NCI-H524 (cell line): ENCODE measurements at regions not wholly inside any gene's neighbourhood (a gene's known extent, or its start where the extent isn't known, plus 50 kb on each side); places are given as distances from the start of the nearest gene placed in this dataset.
A peak's percentile ranks its signal among the peaks of the same experiment; 100 is the strongest.

ENCODE experiments used
- DNase-seq, 2 experiments: peaks; one replicate each; lab custom pipeline; 2025; lab: John Stamatoyannopoulos, UW

DNA sequence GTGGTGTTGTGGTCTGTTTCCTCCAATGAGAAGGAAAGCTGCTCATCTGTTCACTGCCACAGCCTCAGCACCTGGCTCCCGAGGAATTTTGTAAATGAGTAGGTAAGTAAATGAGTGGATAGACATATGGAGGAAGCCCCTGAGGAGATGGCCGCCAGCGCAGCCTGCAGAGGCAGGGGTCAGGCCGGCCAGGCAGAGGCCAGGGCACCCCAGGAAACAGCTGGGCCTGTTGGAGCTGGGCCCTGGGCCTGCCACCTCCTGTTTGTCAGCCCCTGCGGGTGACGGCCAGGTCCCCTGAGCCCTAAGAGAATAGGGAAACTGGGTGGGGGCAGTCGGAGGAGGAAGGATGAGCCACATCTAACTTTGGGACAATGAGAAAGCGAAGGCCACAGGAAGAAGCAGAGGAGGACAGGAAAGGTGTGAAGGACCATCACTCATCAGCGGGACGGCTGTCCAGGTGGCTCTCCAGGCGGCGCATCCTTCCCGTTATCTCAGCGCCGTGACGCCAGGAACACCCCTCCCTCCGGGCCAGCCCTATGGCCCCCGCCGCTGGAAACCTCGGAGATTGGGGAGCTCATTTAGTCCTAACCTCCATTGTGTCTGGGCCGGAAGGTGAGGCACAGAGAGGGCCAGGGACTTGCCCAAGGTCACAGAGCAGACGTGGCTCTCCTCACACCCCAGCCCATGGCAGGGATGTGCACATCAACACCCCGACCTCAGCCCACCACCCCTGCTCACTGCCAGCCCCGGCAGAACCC is 142.3 kb upstream of the UNC5B start:
- DNase-seq = no peak

DNA sequence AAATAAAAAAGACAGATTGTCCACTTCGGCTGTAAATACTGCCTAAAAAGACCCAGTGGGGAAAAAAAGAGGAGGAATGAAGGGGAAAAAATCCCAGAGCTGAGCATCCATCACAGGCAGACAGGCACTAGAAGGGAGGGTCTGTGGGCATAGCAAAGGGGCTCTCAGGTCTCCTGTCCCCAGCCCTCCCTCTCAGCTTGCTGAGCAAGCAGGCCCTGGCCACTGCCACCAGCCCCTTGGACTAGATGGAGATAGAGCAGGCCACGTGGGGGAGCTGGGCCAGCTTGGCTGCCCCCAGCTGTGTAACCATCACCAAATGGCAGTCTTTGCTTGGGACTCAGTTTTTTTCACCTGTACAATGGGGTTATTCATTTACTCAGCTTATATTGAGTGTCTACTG is 141.6 kb upstream of the UNC5B start:
- DNase-seq = no peak

DNA sequence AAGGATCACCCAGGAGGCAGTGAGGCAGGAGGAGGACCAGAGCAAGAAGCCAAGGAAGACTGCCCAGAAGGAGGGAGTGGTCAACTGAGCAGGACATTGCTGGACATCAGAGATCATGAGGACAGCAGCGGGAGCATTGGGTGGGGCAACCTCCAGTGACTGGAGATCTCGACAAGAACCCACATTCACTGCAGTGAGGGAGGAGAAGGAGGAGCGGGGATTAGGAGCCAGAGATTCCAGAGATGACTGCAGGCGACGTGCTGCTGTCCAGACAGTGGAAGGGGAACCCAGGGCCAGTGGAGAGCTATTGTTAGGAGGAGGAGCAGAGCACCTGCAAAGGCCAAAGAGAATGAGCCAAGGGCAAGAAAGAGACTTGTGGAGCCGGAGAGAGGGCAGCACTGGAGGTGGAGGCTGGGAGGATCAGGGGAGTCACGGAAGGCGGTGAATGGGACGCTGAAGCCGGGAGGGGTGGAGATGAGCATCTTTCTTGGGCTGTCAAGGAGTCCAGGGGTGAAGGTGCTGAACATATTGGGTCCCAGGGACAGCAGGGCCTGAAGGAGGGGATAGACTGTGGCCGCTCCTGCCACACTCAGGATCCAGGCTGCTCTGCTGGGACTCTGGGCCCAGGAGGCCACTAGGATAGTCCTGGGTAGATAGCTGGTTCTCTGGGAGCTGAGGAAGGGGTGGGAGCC is 140.1 kb upstream of the UNC5B start:
- DNase-seq = no peak

DNA sequence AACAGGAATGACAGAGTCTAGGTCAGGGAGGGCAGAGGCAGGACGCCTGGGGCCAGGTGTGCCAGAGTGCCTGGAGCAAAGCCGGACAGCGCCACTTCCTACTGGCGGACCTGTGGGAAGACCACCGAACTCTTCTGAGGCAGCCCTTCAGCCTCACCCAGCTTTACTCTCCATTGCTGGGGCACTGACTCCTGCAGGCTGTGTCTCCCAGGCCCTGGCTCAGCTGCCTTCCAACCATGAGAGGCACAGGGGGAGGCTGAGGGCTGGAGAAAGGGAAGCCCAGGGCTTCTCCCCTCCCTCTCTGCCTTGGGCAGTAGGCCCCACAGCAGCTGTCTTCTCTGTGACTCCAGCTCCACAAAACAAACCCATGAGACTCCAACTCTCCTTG is 139.6 kb upstream of the UNC5B start:
- DNase-seq = no peak

DNA sequence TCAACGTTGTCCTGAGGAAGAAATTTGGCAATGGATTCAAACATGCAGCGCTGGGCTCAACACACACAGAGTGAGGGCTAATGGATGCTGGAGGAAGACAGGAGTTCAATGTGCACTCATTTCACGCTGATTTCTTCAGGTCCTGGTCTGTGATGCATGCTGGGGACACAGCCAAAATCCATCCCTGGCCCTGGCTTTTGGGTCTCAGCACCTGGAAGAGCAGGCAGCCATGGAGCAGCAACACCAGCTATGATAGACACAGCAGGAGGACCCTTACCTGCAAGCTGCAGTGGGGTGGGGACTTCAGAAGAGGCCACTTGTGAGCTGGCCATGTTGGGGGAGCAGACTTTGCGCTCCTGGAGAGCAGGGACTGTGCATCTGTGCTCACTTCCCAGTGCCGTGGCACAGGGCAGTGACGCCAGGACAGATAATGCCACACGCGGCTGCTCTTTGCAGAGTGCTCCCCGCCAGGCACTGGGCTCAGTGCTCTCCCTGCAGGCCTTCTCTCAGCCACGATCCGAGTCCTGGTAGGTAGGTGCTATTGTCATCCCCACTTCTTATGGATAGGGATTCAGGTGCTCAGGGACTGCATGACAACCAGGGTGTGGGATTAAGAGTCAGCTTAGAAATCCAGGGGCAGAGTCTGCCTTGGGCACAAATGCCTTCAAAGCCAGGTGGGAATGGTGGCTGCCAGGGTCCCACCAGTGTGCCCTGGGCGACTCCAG is 138.8 kb upstream of the UNC5B start:
- DNase-seq = no peak

DNA sequence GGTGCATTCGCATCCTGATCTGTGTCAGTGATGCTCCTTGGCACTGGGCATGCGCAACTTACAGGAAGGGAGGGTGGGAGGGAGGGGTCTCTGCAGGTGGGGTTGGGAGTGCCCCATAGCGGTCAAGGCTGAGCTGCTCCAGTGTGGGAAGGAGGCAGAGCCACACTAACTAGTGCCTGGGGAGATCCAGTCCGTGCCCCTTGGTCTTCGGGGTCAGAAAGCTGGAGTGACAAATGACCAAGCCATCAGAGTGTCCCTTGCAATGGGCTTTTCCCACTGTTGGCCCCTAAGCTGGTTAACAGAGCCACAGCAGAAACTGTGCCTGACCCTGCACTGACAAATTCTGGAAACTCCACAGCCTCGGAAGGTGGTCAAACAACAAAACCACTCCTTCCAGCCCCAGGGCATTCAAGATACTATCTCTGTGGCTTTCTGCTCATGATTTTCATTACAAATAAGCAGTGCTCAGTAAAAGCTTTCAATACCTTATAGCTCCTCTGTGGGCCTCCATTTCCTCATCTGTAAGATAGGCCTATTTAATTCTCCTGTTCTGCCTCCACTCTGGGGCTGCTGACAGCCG is 138.1 kb upstream of the UNC5B start:
- no peak for DNase-seq

DNA sequence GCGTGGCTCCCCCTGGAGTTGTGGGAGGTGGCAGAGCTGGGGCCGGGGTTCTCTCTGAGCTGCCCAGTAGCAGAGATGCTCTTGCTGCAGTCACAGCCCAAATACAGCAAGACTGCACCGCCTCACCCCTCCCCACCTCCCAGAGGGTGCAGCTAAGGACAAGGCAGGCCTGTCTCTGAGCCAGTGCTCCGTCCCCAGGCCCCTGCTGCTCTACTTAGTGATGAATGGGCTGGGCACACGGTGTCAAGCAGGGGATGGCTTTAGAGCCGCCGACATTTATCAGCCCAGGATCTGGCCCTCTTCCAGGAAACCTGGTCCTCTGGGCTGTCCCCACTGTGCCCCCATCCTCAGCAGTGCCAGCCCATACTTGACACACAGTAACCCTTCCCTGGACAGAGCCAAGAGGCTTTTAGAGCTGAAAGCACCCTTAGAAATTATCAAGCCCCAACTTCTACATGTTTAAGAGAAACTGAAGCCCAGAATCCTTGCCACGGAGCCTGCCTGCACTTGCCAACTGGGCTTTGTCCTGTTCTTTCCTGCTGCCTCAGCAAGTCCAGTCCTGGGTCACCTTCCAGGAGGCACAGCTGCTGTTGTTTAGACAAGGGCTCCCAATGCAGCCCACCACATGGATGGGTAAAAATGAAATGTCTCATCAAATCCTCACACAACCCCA is 137.1 kb upstream of the UNC5B start:
- DNase-seq = no peak

DNA sequence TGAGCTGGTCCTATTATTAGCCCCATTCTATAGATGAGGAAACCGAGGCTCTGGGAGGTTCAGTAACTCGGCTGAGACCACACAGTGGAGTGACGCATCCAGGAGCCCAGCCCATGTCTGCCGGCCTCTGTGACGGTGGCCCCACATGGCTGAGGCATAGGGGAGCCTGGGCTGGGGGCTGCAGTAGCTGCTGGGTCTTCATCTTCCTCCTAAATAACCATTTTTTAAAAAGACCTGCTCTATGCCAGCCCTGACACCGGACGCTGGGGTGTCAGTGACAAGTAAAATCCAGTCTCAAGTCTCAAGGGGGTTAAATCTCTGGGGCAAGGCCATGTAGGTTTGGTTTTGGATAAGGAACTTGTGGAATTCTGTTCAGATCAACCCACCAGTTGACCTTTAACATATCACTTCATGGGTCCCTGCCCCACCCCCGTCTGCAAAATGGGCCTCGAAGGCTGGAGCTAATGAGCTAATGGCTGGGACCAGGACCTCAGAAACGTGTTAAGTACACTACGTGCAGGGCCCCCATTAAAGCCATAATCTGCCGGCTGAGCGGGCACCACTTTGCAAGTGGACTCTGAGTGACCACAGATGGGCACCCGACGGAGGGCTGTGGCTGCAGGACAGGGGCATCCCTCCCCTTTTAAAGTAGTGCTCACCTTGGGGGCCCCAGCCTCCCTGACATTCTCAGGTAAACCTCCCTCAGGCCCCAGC is 136.5 kb upstream of the UNC5B start:
- no peak for DNase-seq

DNA sequence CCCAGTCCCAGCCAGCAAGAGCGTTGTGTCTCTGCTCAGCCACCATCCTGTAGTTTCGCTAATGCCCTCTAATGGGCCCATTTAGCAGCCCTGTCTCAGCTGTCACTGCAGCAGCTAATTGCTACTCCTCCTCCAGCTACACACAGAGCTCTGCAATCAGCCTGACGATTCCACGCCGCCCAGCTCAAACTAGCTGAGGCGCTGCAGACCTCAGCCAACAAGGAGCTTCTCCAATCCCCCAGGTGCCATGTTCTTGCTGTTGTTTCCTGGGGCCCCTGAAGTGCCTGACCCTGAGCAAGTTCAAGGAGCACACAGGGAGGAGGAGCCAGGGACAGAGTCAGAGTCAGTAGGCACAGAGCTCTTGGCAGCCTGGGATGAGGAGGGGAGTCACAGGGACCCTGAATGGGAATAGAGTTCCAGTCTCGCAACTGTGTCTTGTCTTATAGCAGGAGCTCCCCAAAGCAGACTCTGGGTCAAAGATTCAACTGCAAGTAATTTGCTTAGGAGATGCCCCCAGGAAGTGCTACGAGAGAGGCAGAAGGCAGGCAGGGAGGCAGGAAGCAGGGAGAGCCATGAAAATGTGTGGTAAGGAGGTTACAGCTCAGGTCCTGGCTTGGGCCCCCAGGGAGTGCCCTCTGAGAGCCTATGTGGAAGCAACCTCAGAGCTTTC is 135.8 kb upstream of the UNC5B start:
- DNase-seq = peak; percentile 6 to 26

DNA sequence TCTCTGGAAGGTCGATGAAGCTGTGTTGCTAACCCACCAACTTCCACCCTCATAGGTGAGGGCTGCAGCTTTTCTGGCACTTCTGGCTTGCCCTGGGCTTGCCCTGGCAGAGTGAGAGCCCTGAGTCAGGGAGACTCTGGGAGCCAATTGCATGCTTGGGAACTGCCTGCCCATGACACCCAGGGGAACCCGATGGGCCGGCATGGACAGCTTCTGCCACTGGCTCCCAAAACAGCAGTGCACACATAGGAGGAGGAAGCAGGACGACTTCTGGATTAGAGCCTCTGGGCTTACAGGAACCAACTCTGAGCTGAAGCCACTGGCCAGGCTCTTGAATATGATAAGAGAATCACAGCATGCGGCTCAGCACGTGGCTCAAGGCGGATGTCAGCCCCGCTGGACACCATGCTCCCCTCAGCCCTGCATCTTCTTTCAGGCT is 135.2 kb upstream of the UNC5B start:
- DNase-seq = no peak

DNA sequence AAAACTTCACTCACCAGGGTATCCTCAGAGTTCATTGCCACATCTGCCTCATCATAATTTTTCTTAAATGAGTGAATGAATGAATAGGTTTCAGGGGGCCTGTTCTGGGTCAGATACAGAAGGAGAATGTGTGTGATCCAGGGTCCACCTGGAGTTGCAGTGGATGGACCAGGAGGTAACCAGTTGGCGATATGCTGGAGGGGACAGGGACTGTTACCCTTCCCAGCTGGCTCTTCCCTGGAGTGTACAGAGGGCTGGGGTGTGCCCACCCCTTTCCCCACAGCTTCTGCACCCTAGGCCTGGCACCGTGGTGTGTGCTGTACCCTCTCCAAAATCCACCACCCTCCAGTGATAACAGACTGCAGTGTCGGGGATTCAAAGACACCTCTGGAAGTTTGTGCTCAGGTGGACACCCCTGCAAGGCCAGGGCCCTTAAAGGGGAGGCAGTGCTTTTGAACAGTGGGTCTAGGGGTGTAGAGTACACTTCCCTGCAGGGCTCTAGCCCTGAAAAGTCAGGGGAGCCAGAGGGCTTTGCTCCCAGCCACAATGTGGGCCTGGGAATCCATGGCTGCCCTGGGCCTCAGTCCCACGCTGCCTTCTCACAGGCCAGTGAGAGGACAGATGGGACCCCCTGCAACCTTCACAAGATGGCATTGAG is 134.4 kb upstream of the UNC5B start:
- DNase-seq = no peak

DNA sequence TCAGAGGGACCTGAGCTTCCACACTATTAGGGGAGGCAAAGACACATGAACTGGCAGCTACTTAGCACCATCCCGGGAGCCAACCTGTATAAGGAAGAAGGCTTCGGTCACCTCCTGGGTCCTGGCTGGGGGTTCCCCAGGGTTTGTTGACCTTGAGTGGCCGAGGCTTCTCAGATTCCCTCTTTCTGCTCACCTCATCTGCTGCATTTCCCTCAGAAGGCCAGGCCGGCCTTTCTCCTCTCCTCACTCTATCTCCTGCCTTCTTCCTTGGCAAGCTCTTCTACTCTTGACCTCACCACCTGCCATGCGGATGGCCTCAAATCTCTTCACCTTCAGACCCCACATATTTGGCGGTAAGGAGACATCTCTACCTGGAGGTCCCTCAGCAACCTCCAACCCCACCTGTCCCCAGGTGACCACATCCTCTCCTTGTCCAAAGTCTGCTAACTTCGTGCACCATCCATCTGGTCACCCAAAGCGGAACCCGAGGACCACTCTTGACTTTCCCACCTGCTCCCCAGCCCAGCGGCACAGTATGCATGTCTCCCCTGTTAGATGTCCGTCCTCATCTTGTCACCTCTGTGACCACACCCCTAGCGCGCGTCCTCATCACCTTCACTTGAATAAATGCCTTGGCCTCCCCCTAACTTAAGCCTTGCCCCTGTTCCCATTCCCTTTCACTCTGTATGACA is 133.8 kb upstream of the UNC5B start:
- DNase-seq = no peak

DNA sequence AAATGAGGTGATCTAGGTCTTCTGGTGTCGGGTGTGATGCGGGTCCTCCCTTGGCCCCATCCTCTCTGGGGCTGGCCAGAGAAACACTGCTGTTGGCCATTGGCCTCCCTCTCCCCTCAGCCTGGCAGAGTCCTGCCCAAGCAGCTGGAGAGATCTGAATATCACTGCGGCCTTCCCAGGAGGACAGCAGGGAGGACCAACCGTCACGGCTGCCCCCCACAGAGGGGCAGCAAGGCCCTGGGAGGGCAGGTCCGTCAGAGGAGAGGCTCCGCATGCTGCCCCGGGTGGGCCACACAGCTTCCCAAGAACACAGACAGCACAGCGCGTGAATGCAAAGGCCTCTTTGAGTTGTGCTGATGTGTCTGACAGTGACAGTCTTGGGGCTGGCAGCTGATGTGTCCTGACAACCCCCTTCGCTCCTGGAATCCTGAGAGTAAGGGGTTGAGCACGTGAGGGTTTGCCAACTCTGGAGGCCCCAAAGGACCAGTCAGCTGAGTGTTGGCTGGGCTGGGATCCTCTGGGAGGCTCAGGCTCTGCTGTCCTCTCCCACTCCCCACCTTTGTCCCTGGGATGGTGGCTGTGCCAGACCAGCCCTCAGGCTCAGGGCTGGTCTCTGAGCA is 132.5 kb upstream of the UNC5B start:
- no peak for DNase-seq

DNA sequence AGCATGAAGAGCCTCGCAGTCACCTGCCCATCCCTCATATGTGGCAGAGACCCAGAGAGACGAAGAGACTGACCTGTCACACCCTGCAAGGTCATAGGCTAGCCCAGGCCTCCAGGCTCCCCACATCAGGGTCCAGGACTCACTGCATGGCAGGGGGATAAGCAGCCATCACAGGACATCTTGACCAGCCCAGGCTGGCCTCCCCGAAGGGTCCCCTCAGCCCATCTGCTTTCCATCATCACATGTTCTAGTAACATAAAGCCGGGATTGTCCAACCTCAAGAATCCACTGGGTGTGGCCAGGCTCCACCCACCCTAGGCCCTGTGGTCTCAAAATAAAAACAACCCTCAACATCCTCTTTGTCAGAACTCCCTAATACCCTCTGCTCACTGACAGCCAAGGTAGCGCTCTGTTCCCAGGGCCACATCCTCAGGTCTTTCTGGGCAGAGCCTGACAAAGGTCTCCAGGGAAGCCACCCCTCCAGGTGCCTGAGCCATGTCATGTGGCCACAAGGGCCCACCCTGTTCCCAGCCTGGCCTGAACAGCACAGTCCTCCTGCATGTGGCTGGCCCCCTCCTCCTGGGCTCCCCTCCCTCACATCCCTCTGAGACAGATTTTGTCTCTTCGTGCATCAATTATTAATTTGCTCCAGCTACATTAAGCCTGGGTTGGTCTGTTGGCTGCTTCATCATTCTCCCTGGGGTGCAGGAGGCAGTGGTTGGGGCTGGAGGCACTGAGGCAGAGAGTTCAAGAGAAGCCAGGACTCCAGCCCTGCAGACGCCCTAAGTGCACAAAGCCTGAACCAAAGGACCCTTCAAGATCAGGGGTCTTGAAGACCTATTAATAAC is 131.8 kb upstream of the UNC5B start:
- DNase-seq = no peak

DNA sequence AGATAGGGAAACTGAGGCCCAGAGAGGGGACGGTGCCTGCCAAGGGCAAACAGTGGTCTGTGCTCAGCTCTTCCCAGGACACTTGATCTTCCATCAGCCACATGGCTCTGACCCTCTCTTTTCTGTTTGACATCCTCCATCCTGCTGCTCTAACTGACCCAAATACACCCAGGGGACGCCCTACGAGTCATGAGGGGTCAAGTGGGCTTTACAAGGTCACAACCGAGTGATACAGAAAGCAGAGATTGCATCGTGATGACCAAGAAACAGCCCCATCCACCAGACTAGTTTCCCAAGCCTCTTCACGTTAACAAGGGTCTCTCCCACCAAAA is 131.2 kb upstream of the UNC5B start:
- no peak for DNase-seq

DNA sequence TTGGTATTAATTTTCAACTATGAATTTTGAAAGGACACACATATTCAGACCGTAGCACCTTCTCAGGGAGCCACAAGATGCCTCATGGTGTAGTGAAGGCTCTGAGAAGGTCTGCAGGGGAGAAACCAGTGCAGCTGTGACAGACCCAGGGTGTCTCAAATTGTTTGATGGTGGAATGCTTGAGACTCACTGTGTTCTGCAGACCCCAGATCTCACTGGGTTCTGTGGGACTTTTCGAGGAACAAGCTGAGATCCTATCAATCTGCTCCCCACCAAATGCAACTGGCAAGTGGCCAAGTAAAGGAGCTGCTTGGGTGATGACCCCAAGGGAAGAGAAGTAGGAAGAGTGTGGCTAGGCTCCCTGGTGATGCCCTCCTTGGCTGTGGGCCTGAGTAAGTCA is 130.5 kb upstream of the UNC5B start:
- no peak for DNase-seq

DNA sequence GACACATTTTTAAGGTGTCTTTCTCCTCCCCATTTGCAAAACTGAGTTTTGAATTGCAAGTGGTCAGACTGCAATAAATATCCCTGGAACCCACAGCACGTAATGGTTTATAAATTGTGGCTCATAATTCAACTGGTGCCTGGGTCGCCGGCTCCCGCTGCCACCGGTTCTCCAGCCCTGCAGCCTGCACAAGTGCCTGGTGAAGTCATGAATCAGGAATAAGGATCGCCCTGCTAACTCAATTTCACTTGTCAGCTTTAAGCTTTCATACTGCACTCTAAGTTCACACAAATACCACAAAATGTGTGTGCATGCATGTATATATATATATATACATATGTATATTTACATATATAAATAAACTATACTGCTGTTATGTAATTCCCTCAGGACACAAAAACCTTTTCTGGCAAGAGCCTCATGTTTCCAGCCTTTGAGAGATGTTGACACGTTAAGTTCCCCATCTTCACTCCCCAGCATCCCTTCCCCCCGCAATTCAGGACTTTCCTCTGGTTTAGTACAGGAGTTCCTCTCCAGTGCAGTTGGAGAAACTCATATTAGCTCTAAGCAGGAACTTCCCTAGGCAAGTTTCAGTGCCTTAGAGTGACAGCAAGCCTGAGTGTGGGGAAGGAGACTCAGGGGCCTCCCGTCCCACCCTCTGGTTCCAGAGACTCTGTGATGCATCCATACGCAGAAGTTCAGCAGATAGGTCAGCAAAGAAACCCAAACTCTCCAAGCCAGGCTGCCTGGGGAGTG is 129.2 kb upstream of the UNC5B start:
- DNase-seq = no peak

DNA sequence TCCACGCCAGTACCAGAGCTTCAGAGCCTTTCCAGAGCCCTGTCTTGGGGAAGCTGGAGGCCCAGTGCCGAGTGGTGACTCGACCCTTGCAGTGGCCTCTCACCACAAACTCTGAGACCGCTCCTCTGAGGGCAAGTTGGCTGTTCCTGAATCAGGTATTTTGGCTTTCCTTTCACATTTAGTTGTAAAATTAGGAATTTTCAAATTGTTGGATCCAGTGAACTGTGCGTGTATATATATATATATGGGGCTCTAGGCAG is 128.7 kb upstream of the UNC5B start:
- DNase-seq = no peak
